CD4-positive, alpha-beta T cell treated with Interferon gamma for 1 hour (primary cell): ENCODE measurements at regions not wholly inside any gene's neighbourhood (a gene's known extent, or its start where the extent isn't known, plus 50 kb on each side); places are given as distances from the start of the nearest gene placed in this dataset.

ENCODE experiments used
- DNase-seq: peaks from one replicate; pipeline ENCODE4 v3.0.0-alpha.2; 2020

- DNase-seq, result no peak
Measured at GRCh38 chr22:49582678-49583077, 245.0 kb downstream of the BRD1 start.

GRCh38 chr22:49582181-49582580, 245.5 kb downstream of the BRD1 start:
- DNase-seq, result no peak

- no peak for DNase-seq
Measured at GRCh38 chr22:49580024-49580423, 247.6 kb downstream of the BRD1 start.

GRCh38 chr22:49577168-49578060, 250.3 kb downstream of the BRD1 start:
- no peak for DNase-seq

DNA sequence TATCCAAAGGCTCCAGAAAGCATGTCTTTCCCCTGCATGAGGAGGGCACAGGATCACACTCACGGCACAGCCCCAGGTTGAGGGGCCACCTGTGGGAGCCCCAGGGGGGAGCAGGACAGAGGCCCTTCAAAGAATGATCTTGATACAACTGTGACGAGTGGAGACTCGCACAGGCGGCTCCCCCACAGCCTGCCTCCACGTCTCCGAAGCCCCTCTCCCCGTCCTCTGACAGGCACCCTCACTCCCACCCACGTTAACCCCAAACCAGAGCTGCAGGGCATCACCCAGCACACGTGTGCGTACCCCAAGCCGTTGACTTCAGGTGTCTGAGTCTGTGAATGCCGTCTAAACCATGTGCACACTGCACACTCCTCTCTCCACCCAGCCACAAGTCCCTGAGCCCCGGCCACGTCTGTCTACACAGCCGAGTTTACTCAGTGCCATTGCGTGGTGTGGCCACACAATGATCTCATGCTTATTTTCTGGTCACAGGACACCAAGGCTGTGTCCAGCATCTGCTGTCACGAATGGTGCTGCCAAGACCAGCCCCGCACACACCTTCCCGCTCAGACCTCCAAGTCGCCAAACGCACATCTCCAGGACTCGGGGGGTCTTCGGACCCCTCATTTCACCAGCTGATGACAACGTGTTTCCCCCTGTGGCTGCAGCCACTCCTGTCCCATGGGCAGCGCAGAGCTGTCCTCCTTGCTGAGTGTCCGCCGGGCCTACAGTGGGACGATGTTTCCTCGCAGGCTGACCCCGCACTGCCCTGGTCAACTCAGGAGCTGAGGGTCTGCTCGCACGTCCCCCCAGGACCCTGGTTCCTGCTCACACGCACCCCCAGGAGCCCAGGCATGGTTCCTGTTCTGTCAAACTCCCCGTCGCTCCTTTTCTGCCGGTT, 251.2 kb downstream of the BRD1 start:
- no peak for DNase-seq

GRCh38 chr22:49575703-49576081, 252.0 kb downstream of the BRD1 start:
- DNase-seq, result no peak

DNA sequence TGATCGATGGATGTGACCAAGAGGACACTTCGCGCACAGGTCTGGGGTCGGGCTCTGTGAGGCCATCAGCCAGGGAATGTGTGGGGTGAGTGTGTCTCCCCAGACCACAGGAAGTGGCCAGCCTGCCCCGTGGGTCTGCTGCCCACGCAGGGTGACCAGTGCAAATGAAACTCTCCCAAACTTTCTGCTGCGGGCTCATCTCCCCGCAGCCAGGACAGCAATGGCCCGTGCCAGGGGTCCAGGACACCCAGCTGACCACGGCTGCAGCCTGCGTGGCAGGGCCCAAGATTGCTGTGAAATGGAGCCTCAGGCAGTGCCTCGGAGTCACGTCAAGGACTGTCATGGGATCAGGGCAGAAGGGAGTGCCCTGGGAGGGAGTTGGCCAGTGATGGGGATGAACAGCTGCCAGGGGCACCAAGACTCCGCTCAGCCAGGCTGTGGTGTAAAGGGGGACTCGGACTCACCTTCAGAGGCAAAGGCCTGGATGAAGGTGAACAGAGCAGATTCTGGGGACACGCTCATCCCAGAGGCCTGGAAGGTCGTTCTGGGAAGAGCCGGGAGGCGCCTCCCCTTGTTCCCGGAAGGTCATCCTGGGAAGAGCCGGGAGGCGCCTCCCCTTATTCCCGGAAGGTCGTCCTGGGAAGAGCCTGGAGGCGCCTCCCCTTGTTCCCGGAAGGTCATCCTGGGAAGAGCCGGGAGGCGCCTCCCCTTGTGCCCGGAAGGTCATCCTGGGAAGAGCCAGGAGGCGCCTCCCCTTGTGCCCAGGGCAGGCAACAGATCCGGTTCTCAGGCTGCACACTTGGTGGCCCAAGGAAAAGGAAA, 252.6 kb downstream of the BRD1 start:
- DNase-seq, result no peak

DNA sequence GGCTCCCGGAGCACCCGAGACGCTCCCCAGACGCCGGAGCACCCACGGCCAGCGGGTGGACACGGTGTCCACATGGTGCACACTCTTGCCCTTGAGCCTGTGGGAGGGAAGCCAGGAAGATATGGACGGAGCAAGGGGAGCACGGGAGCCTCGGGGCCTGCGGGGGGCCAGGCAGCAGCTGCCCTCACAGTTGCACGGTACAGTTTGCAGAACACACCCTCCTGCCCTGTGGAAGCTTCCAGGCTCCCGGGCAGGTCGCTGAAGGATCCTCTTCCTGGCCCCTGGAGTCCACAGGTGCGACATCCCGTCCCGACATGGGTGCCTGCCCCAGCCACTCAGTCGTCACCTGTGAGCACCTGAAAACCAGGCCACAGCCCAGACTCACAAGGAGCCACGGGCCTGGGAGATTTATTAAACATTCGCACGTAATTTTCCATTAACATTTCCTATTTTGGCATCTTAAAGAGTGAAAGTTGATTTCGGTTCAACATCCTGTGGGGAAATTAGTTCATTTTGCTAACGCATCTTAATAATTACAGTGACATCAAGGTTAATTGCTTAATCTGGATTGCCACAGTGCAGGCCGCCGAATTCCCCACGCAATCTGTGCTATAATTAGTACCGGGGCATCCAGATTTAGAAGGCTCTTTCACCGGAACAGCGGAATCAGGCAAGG, 253.3 kb downstream of the BRD1 start:
- no peak for DNase-seq

DNA sequence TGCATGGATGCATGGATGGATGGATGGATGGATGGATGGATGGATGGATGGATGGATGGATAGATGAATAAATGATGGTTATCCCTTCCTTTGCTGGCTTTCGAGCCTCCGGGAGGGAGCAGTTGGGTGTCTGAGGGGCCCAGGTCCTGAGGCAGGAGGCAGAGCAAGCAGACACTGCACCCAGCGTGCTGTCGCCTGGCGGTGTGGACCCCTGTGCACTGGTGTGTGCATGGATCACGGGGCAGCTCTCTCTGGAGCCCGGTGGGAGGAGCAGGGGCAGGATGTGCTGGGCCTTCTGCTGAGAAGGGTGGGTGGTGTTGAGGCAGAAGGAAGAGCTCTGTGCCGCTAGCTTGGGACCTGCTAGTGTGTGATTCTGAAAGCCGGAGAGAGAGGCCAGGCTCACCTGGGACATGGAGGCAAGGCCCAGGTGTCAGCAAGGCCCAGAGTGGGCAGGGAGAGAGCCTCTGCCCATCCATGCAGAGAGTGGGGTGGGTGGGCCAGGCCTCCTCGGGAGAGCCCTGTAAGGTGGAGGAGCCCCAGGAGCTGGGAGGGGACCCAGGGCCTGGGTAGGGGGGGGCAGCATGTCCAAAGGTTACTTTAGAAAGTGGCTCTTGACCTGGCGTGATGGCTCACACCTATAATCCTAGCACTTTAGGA, 254.4 kb downstream of the BRD1 start:
- no peak for DNase-seq

GRCh38 chr22:49571326-49571725, 256.3 kb downstream of the BRD1 start:
- DNase-seq, result no peak

GRCh38 chr22:49570032-49570848, 257.4 kb downstream of the BRD1 start:
- no peak for DNase-seq

GRCh38 chr22:49569286-49570031, 258.2 kb downstream of the BRD1 start:
- DNase-seq, result no peak

- no peak for DNase-seq
Measured at GRCh38 chr22:49568751-49569285, 258.9 kb downstream of the BRD1 start.

DNA sequence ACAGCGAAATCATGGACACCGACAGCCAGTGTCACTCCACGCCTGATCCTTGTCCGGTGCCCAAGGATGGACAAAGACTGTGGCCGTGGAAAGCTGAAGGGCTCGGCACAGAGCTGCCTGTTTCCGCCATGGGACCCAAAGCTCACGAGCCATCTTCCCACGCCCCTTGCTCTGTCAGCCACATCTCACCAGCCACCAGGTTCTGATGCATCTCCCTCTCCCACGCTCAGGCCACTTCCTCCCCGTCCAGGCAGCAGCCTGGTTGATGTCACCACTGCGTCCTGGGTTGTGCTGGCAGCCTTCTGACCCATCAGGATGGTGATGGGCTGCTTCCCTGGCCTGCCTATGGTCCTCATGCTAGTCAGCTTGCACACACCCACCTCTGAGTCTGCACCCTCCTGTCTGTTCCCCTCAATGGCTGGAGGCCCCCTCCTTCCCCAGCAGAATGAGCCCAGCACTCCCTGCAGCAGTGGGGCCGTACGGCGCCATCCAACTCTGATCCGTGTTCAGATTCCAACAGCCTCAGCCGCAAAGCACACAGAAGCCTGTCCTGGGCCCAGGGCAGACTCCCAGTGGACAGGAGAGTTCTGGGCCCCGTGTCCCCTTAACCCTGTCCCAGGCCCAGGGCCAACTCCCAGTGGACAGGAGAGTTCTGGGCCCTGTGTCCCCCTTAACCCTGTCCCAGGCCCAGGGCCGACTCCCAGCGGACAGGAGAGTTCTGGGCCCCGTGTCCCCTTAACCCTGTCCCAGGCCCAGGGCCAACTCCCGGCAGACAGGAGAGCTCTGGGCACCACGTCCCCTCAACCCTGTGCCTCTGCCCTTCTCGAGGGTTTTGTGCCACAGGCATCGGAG, 259.5 kb downstream of the BRD1 start:
- no peak for DNase-seq

GRCh38 chr22:49566693-49567092, 261.0 kb downstream of the BRD1 start:
- DNase-seq, result no peak

DNA sequence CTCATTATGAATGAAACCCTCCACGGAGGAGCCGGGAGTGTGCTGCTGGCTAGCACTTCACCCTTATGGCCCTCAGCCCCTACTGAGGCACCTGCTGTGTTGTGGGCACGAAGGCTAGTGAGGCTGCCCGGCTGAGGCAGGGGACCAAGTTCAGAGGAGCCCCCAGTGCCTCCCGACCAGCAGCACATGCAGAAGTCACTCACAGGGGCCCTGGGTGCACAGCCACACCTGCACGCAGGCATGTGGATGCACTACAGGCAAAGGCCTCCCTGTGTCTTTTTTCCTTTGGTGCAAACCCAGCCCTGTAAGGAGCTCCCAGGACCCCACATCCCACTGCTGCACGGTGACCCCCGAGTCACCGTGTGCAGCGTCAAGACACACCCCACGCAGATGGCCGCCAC, 261.5 kb downstream of the BRD1 start:
- DNase-seq, result no peak

GRCh38 chr22:49565516-49565855, 262.2 kb downstream of the BRD1 start:
- DNase-seq, result no peak

DNA sequence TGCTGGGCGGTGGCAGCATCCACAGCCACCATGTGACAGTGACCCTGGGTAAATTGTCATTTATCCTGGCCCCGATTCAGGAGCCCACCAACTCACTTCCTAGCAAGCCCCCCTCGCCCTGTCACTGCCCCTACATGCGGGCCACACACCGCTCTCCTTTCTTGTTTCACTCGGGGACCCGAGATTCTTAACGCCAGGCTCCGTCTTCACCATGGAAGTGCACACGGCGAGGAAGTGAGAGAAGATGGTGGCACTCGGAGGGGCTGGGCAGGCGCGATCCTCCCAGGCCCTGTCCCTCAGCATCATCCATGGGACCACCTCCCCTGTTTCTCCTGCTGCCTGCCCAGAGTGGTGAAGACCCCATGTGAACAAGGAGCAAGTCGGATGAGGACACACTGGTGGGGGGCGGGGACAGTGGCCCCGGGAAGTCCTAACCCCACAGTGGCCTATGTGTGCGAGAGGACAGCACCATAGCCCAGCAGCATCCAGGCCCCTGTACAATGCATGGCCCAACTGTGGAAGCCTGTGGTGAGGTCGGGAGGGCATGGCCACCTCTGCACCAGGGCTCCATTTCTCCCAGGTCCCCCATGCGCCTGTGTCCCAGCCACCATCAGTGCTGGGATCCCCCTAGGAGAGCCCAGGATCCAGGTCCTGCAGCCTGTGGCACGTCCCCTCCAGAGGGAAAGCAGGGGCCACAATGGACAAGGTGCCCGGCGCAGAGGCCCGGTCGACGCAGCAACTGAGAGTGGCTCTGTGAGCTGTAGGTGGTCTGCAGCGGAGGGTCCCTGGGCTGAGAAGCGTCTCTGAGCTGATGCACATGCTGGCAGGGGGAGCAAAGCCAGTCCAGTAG, 262.8 kb downstream of the BRD1 start:
- DNase-seq, result no peak
